ENCODE measurements at regions not wholly inside any gene's neighbourhood (a gene's known extent, or its start where the extent isn't known, plus 50 kb on each side); places are given as distances from the start of the nearest gene placed in this dataset.

GRCh38 chr13:78192716-78193115, 274.1 kb upstream of the EDNRB start:
- DNase-seq (ENCODE audit: low read depth, low spot score), result no peak
- Histone ChIP-seq H3K9me3 (ENCODE audit: low read depth, low read length) (no peaks in the 10 kb centered on the region), H3K4me3 (no peak overlapping the region), H3K27ac (no peak overlapping the region), H3K36me3 (ENCODE audit: insufficient read depth, low read length) (no peaks in the 10 kb centered on the region), H3K9ac (ENCODE audit: insufficient read length) (no peak overlapping the region)
- TF ChIP-seq EZH2 (IDR thresholded peaks at IDR 0.05), result no peak
- no peak for TF ChIP-seq FOXP2 (optimal IDR thresholded peaks at IDR 0.05; ENCODE audit: control extremely low read depth, extremely low read length, insufficient read depth)
- no peak for TF ChIP-seq POLR2AphosphoS5 (IDR thresholded peaks at IDR 0.05; ENCODE audit: borderline replicate concordance, low read depth, low read length)

- no peak for DNase-seq (ENCODE audit: low read depth, low spot score)
- no peaks in the 10 kb centered on the region for H3K36me3 ChIP-seq (ENCODE audit: insufficient read depth, low read length)
- no peak overlapping the region for H3K27ac ChIP-seq
- H3K9me3 ChIP-seq (ENCODE audit: low read depth, low read length), result no peaks in the 10 kb centered on the region
- no peak overlapping the region for H3K4me3 ChIP-seq
- no peak overlapping the region for H3K9ac ChIP-seq (ENCODE audit: insufficient read length)
- no peak for TF ChIP-seq POLR2AphosphoS5 (IDR thresholded peaks at IDR 0.05; ENCODE audit: borderline replicate concordance, low read depth, low read length)
- no peak for TF ChIP-seq EZH2 (IDR thresholded peaks at IDR 0.05)
- no peak for TF ChIP-seq FOXP2 (optimal IDR thresholded peaks at IDR 0.05; ENCODE audit: control extremely low read depth, extremely low read length, insufficient read depth)
These were observed 271.7 kb upstream of the EDNRB start for GRCh38 chr13:78190296-78190695.

GRCh38 chr13:78187781-78188180, 269.1 kb upstream of the EDNRB start:
- TF ChIP-seq FOXP2 (optimal IDR thresholded peaks at IDR 0.05; ENCODE audit: control extremely low read depth, extremely low read length, insufficient read depth), result no peak
- Histone ChIP-seq H3K27ac (no peak overlapping the region), H3K9me3 (ENCODE audit: low read depth, low read length) (no peaks in the 10 kb centered on the region), H3K36me3 (ENCODE audit: insufficient read depth, low read length) (no peaks in the 10 kb centered on the region), H3K4me3 (no peak overlapping the region), H3K9ac (ENCODE audit: insufficient read length) (no peak overlapping the region)
- DNase-seq (ENCODE audit: low read depth, low spot score), result no peak

GRCh38 chr13:78185700-78186099, 267.1 kb upstream of the EDNRB start:
- no peak for DNase-seq (ENCODE audit: low read depth, low spot score)
- no peaks in the 10 kb centered on the region for H3K9me3 ChIP-seq (ENCODE audit: low read depth, low read length)
- H3K27ac ChIP-seq, result no peak overlapping the region
- H3K36me3 ChIP-seq (ENCODE audit: insufficient read depth, low read length), result no peaks in the 10 kb centered on the region
- H3K4me3 ChIP-seq, result no peak overlapping the region
- TF ChIP-seq FOXP2 (optimal IDR thresholded peaks at IDR 0.05; ENCODE audit: control extremely low read depth, extremely low read length, insufficient read depth), result no peak
- TF ChIP-seq POLR2AphosphoS5 (IDR thresholded peaks at IDR 0.05; ENCODE audit: borderline replicate concordance, low read depth, low read length), result no peak
- no peak for TF ChIP-seq EZH2 (IDR thresholded peaks at IDR 0.05)
- no peak overlapping the region for H3K9ac ChIP-seq (ENCODE audit: insufficient read length)

DNA sequence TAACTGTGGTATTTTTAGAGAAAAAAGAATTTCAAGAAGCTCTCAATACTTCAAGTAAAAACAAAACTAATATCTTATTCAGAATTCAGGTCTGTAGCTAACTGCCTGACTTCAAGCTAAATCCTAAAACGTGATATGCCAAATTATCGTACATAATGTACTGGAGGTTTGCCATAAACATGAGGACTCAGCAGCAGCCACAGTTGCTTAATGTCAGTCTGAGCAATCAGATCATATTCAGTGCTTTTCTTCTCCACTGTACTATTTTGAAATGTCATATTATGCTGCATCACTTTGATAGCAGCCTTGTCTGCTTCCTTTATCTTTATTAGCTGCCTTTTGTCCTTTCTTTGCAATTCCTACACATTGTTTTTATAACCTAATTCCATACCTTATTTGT, 265.1 kb upstream of the EDNRB start:
- Histone ChIP-seq H3K9ac (ENCODE audit: insufficient read length) (no peak overlapping the region), H3K9me3 (ENCODE audit: low read depth, low read length) (no peaks in the 10 kb centered on the region), H3K36me3 (ENCODE audit: insufficient read depth, low read length) (no peaks in the 10 kb centered on the region), H3K4me3 (no peak overlapping the region), H3K27ac (no peak overlapping the region)
- TF ChIP-seq EZH2 (IDR thresholded peaks at IDR 0.05), result no peak
- TF ChIP-seq POLR2AphosphoS5 (IDR thresholded peaks at IDR 0.05; ENCODE audit: borderline replicate concordance, low read depth, low read length), result no peak
- no peak for TF ChIP-seq FOXP2 (optimal IDR thresholded peaks at IDR 0.05; ENCODE audit: control extremely low read depth, extremely low read length, insufficient read depth)
- DNase-seq (ENCODE audit: low read depth, low spot score), result no peak

DNA sequence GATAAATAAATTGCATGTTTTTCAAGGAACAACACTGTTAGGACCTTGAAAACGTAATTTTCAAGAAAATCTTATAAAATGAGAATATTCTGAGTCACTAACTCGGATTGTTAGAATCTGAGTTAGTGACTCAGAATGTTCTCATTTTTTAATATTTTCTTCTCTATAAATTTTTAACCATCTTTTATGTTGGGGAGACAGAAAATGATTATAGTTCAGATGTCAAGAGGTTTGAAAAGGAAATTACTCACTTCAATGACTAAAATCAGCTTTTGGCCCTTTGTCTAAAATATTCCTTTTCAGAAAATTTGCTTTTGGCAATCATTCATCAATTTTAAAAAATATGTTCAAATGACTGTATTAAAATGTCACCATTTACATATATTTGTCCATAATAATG, 264.2 kb upstream of the EDNRB start:
- no peak for DNase-seq (ENCODE audit: low read depth, low spot score)
- Histone ChIP-seq H3K36me3 (ENCODE audit: insufficient read depth, low read length) (no peaks in the 10 kb centered on the region), H3K9me3 (ENCODE audit: low read depth, low read length) (no peaks in the 10 kb centered on the region), H3K27ac (no peak overlapping the region), H3K9ac (ENCODE audit: insufficient read length) (no peak overlapping the region), H3K4me3 (no peak overlapping the region)
- no peak for TF ChIP-seq EZH2 (IDR thresholded peaks at IDR 0.05)
- TF ChIP-seq FOXP2 (optimal IDR thresholded peaks at IDR 0.05; ENCODE audit: control extremely low read depth, extremely low read length, insufficient read depth), result no peak
- TF ChIP-seq POLR2AphosphoS5 (IDR thresholded peaks at IDR 0.05; ENCODE audit: borderline replicate concordance, low read depth, low read length), result no peak

DNA sequence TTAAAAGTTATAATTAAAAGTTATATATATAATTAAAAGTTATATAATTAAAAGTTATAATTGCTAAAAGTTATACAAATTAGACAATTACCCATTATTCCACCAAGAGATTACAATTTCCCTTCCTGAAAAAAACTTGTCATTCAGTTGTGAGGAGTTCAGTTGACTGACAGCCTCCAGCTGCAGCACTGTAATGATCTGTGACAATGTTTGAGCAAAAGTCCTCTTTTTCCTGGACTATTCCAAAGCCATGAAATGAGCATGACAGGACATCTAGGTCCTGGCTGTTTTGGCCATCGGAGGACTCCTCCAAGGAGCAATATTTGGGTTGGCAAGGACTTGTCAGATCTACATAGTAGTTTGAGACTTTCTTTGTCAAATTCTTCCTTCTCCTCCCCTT, 258.7 kb upstream of the EDNRB start:
- Histone ChIP-seq H3K27ac (no peak overlapping the region), H3K4me3 (no peak overlapping the region), H3K9ac (ENCODE audit: insufficient read length) (no peak overlapping the region), H3K36me3 (ENCODE audit: insufficient read depth, low read length) (no peaks in the 10 kb centered on the region), H3K9me3 (ENCODE audit: low read depth, low read length) (no peaks in the 10 kb centered on the region)
- DNase-seq (ENCODE audit: low read depth, low spot score), result no peak
- TF ChIP-seq FOXP2 (optimal IDR thresholded peaks at IDR 0.05; ENCODE audit: control extremely low read depth, extremely low read length, insufficient read depth) (no peak), POLR2AphosphoS5 (IDR thresholded peaks at IDR 0.05; ENCODE audit: borderline replicate concordance, low read depth, low read length) (no peak)

GRCh38 chr13:78176880-78177279, 258.2 kb upstream of the EDNRB start:
- no peaks in the 10 kb centered on the region for H3K9me3 ChIP-seq (ENCODE audit: low read depth, low read length)
- no peak overlapping the region for H3K9ac ChIP-seq (ENCODE audit: insufficient read length)
- no peaks in the 10 kb centered on the region for H3K36me3 ChIP-seq (ENCODE audit: insufficient read depth, low read length)
- TF ChIP-seq POLR2AphosphoS5 (IDR thresholded peaks at IDR 0.05; ENCODE audit: borderline replicate concordance, low read depth, low read length) (no peak), FOXP2 (optimal IDR thresholded peaks at IDR 0.05; ENCODE audit: control extremely low read depth, extremely low read length, insufficient read depth) (no peak), EZH2 (IDR thresholded peaks at IDR 0.05) (no peak)
- no peak for DNase-seq (ENCODE audit: low read depth, low spot score)
- no peak overlapping the region for H3K4me3 ChIP-seq
- H3K27ac ChIP-seq, result no peak overlapping the region

DNA sequence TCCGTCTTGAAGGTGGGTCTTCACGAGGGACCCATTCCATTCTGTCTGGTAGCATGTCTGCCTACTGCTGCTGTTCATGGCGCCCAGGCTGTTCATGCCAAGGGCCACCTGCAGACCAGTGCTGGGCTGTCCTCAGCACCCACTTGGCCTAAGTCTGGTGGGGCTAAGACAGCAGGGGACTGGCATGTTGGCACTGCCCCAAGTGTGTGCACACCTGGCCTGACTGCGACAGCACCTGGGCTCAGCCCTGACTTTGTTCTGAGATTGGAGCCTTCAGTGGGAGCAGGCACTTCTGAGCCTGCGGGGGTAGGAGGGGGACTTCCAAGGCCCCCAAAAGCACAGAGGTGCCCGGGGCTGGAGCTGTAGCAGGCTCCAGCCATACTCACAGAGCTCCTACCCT, 250.8 kb upstream of the EDNRB start:
- H3K27ac ChIP-seq, result no peak overlapping the region
- no peak overlapping the region for H3K4me3 ChIP-seq
- no peaks in the 10 kb centered on the region for H3K9me3 ChIP-seq (ENCODE audit: low read depth, low read length)
- H3K36me3 ChIP-seq (ENCODE audit: insufficient read depth, low read length), result no peaks in the 10 kb centered on the region
- no peak overlapping the region for H3K9ac ChIP-seq (ENCODE audit: insufficient read length)
- TF ChIP-seq FOXP2 (optimal IDR thresholded peaks at IDR 0.05; ENCODE audit: control extremely low read depth, extremely low read length, insufficient read depth), result no peak
- no peak for TF ChIP-seq POLR2AphosphoS5 (IDR thresholded peaks at IDR 0.05; ENCODE audit: borderline replicate concordance, low read depth, low read length)
- no peak for TF ChIP-seq EZH2 (IDR thresholded peaks at IDR 0.05)
- no peak for DNase-seq (ENCODE audit: low read depth, low spot score)
